ENCODE measurements at regions not wholly inside any gene's neighbourhood (a gene's known extent, or its start where the extent isn't known, plus 50 kb on each side); places are given as distances from the start of the nearest gene placed in this dataset.

- Mint-ChIP-seq H3K4me1 (ENCODE audit: unreplicated experiment) (peaks cover 9% of the 10 kb centered on the region), H3K27me3 (ENCODE audit: unreplicated experiment) (peaks cover 34% of the 10 kb centered on the region), H3K4me3 (ENCODE audit: unreplicated experiment) (no peak overlapping the region), H3K36me3 (ENCODE audit: unreplicated experiment) (no peaks in the 10 kb centered on the region), H3K27ac (ENCODE audit: unreplicated experiment) (no peak overlapping the region), H3K9me3 (ENCODE audit: unreplicated experiment) (no peaks in the 10 kb centered on the region)
- TF ChIP-seq CTCF (IDR thresholded peaks at IDR 0.05): no peak
- no peak for DNase-seq (ENCODE audit: extremely low spot score, unreplicated experiment)
Observed at GRCh38 chr20:50406610-50407136, 103.5 kb upstream of the PTPN1 start.

GRCh38 chr20:50408526-50409364 lies 101.4 kb upstream of the PTPN1 start:
- DNase-seq (ENCODE audit: extremely low spot score, unreplicated experiment): no peak
- H3K36me3 Mint-ChIP-seq (ENCODE audit: unreplicated experiment): peaks cover 2% of the 10 kb centered on the region
- peaks cover 35% of the 10 kb centered on the region for H3K27me3 Mint-ChIP-seq (ENCODE audit: unreplicated experiment)
- H3K9me3 Mint-ChIP-seq (ENCODE audit: unreplicated experiment): peaks cover 8% of the 10 kb centered on the region
- H3K4me1 Mint-ChIP-seq (ENCODE audit: unreplicated experiment): peaks cover 10% of the 10 kb centered on the region
- TF ChIP-seq CTCF (IDR thresholded peaks at IDR 0.05): no peak
- no peak overlapping the region for H3K4me3 Mint-ChIP-seq (ENCODE audit: unreplicated experiment)
- no peak overlapping the region for H3K27ac Mint-ChIP-seq (ENCODE audit: unreplicated experiment)

- Mint-ChIP-seq H3K4me3 (ENCODE audit: unreplicated experiment) (no peak overlapping the region), H3K36me3 (ENCODE audit: unreplicated experiment) (peaks cover 2% of the 10 kb centered on the region), H3K4me1 (ENCODE audit: unreplicated experiment) (peaks cover 4% of the 10 kb centered on the region), H3K27ac (ENCODE audit: unreplicated experiment) (no peak overlapping the region), H3K27me3 (ENCODE audit: unreplicated experiment) (peaks cover 28% of the 10 kb centered on the region), H3K9me3 (ENCODE audit: unreplicated experiment) (peaks cover 13% of the 10 kb centered on the region)
- no peak for DNase-seq (ENCODE audit: extremely low spot score, unreplicated experiment)
- TF ChIP-seq CTCF (IDR thresholded peaks at IDR 0.05): no peak
Observed at GRCh38 chr20:50409495-50409894, 100.7 kb upstream of the PTPN1 start.

GRCh38 chr20:50410343-50410742 lies 99.8 kb upstream of the PTPN1 start:
- DNase-seq (ENCODE audit: extremely low spot score, unreplicated experiment): no peak
- H3K36me3 Mint-ChIP-seq (ENCODE audit: unreplicated experiment): peaks cover 2% of the 10 kb centered on the region
- H3K9me3 Mint-ChIP-seq (ENCODE audit: unreplicated experiment): peaks cover 13% of the 10 kb centered on the region
- H3K4me1 Mint-ChIP-seq (ENCODE audit: unreplicated experiment): peaks cover 9% of the 10 kb centered on the region
- H3K27ac Mint-ChIP-seq (ENCODE audit: unreplicated experiment): no peak overlapping the region
- peaks cover 19% of the 10 kb centered on the region for H3K27me3 Mint-ChIP-seq (ENCODE audit: unreplicated experiment)
- no peak overlapping the region for H3K4me3 Mint-ChIP-seq (ENCODE audit: unreplicated experiment)
- TF ChIP-seq CTCF (IDR thresholded peaks at IDR 0.05): no peak

GRCh38 chr20:50412069-50412468 lies 98.1 kb upstream of the PTPN1 start:
- Mint-ChIP-seq H3K27me3 (ENCODE audit: unreplicated experiment) (peaks cover 16% of the 10 kb centered on the region), H3K36me3 (ENCODE audit: unreplicated experiment) (peaks cover 2% of the 10 kb centered on the region), H3K9me3 (ENCODE audit: unreplicated experiment) (peaks cover 13% of the 10 kb centered on the region), H3K4me1 (ENCODE audit: unreplicated experiment) (peaks cover 18% of the 10 kb centered on the region), H3K27ac (ENCODE audit: unreplicated experiment) (no peak overlapping the region), H3K4me3 (ENCODE audit: unreplicated experiment) (no peak overlapping the region)
- DNase-seq (ENCODE audit: extremely low spot score, unreplicated experiment): no peak
- TF ChIP-seq CTCF (IDR thresholded peaks at IDR 0.05): no peak
